ENCODE measurements at regions not wholly inside any gene's neighbourhood (a gene's known extent, or its start where the extent isn't known, plus 50 kb on each side); places are given as distances from the start of the nearest gene placed in this dataset.

DNA sequence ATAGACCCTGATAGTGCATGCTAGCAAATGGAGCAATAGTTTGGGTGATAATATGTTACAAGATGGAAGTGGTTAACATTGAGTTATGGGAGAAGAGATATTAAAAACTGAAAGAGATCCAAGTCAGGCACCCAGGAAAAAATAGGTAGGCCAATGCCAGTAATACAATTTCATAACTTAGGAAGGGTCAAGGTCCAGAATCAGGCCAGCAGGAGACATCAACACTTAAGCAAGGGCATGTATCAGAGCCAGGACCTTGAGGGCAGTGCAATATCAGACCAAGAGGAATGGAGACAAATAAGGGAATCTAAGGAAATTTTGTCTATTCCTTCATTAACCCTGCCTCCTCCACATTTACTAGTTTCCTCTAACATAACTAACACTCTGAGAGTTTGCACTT, 124.1 kb upstream of the NYAP2 start:
- intact Hi-C loops (cut with micrococcal nuclease) = no loop called here
- dilution Hi-C loops (cut with MboI; ENCODE audit: extremely low pct_ligation_motif_present, low sequenced_read_pairs) = no loop called here
- Histone ChIP-seq H3K27ac (ENCODE audit: insufficient read depth, low read depth, low read length) (no peak overlapping the region), H3K4me2 (ENCODE audit: insufficient read depth, low read length) (no peak overlapping the region), H4K20me1 (replicated peaks; ENCODE audit: control insufficient read depth, extremely low read depth, insufficient read depth, low read length) (no peaks in the 10 kb centered on the region), H3K9ac (replicated peaks; ENCODE audit: extremely low read depth, insufficient read depth, low read length) (no peak overlapping the region), H3K9me1 (replicated peaks; ENCODE audit: control insufficient read depth, extremely low read depth, insufficient read depth, low read length) (no peaks in the 10 kb centered on the region), H3K4me3 (replicated peaks in 1 of 3; ENCODE audit: insufficient read depth in 1 of 3, low read depth in 1 of 3, low read length in 3 of 3) (no peak overlapping the region), H2AFZ (ENCODE audit: low read depth, low read length) (no peak overlapping the region), H3K9me3 (replicated peaks; ENCODE audit: control insufficient read depth, insufficient read depth, low read length) (no peaks in the 10 kb centered on the region), H3K36me3 (ENCODE audit: control insufficient read depth in 2 of 2, extremely low read depth in 1 of 2, insufficient read depth in 2 of 2, low read length in 2 of 2) (no peaks in the 10 kb centered on the region), H3K4me1 (ENCODE audit: control insufficient read depth, extremely low read depth, insufficient read depth, low read length) (no peaks in the 10 kb centered on the region), H3K27me3 (ENCODE audit: control insufficient read depth in 2 of 2, insufficient read depth in 2 of 2, low read length in 2 of 2) (no peaks in the 10 kb centered on the region), H3K79me2 (ENCODE audit: control insufficient read depth, insufficient read depth, low read length) (no peaks in the 10 kb centered on the region)
- ChIA-PET CTCF (no interaction called here), POLR2A (no interaction called here)
- BruUV-seq (replicated peaks) = no TSS peak
- DNase-seq (ENCODE audit: low read depth, low spot score) = no peak
- TF ChIP-seq, protein P1, sequence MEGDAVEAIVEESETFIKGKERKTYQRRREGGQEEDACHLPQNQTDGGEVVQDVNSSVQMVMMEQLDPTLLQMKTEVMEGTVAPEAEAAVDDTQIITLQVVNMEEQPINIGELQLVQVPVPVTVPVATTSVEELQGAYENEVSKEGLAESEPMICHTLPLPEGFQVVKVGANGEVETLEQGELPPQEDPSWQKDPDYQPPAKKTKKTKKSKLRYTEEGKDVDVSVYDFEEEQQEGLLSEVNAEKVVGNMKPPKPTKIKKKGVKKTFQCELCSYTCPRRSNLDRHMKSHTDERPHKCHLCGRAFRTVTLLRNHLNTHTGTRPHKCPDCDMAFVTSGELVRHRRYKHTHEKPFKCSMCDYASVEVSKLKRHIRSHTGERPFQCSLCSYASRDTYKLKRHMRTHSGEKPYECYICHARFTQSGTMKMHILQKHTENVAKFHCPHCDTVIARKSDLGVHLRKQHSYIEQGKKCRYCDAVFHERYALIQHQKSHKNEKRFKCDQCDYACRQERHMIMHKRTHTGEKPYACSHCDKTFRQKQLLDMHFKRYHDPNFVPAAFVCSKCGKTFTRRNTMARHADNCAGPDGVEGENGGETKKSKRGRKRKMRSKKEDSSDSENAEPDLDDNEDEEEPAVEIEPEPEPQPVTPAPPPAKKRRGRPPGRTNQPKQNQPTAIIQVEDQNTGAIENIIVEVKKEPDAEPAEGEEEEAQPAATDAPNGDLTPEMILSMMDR (IDR thresholded peaks at IDR 0.05; ENCODE audit: extremely low read depth in 1 of 2, insufficient read depth in 1 of 2, low read depth in 1 of 2, low read length in 2 of 2) = no peak
- TF ChIP-seq EZH2 (IDR thresholded peaks at IDR 0.05; ENCODE audit: borderline replicate concordance, low read depth, low read length, severe bottlenecking) = no peak
- no peak for TF ChIP-seq FOS (IDR thresholded peaks at IDR 0.05; ENCODE audit: borderline replicate concordance, insufficient read depth, low read length)
- TF ChIP-seq, protein P2, sequence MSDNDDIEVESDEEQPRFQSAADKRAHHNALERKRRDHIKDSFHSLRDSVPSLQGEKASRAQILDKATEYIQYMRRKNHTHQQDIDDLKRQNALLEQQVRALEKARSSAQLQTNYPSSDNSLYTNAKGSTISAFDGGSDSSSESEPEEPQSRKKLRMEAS (IDR thresholded peaks at IDR 0.05; ENCODE audit: insufficient read depth, insufficient read length) = no peak
- TF ChIP-seq POLR2A (IDR thresholded peaks at IDR 0.05; ENCODE audit: low read depth, low read length) = no peak
- no peak for TF ChIP-seq MYC (IDR thresholded peaks at IDR 0.05; ENCODE audit: low read depth, low read length)
- no peak for TF ChIP-seq GATA2 (IDR thresholded peaks at IDR 0.05; ENCODE audit: insufficient read depth, insufficient read length, low read depth, low read length)
- TF ChIP-seq POLR2AphosphoS5 (IDR thresholded peaks at IDR 0.05; ENCODE audit: insufficient read depth, low read depth, low read length) = no peak
- no peak for TF ChIP-seq JUN (IDR thresholded peaks at IDR 0.05; ENCODE audit: borderline replicate concordance, insufficient read depth, insufficient read length, low read depth)
- no peak for FAIRE-seq

All from endothelial cell of umbilical vein (primary cell).